ENCODE measurements at regions not wholly inside any gene's neighbourhood (a gene's known extent, or its start where the extent isn't known, plus 50 kb on each side); places are given as distances from the start of the nearest gene placed in this dataset.
A peak's percentile ranks its signal among the peaks of the same experiment; 100 is the strongest.
"Not testable (repeated sequence)": the region's sequence is repeated elsewhere in the genome, so short reads cannot be mapped to it uniquely, and the experiment has no call there.

GRCh38 chr16:88329726-88330700 lies 52.7 kb upstream of the ZNF469 start:
- Histone ChIP-seq H3K4me1 (peaks cover 0 to 10% (median 0%) of the 10 kb centered on the region in 9 donors), H3K4me3 (no peak overlapping the region), H3K9me3 (no peaks in the 10 kb centered on the region), H3K36me3 (no peaks in the 10 kb centered on the region), H3K27me3 (peaks cover 0 to 8% (median 0%) of the 10 kb centered on the region in 7 donors), H3K27ac (no peak overlapping the region)
- ATAC-seq (no peak), DNase-seq (no peak)
- WGBS, 2 donors: 88% methylated on average over 25 of the region's 25 CpGs
- no peak for TF ChIP-seq CTCF (IDR thresholded peaks at IDR 0.05)
- intact Hi-C loops (cut with DNase I): no loop called here

GRCh38 chr16:88330971-88331890 lies 51.5 kb upstream of the ZNF469 start:
- Histone ChIP-seq H3K4me1 (peaks cover 0 to 10% (median 0%) of the 10 kb centered on the region in 9 donors), H3K36me3 (no peaks in the 10 kb centered on the region), H3K27me3 (peaks cover 0 to 8% (median 0%) of the 10 kb centered on the region in 7 donors), H3K4me3 (no peak overlapping the region), H3K27ac (no peak overlapping the region), H3K9me3 (no peaks in the 10 kb centered on the region)
- TF ChIP-seq CTCF (IDR thresholded peaks at IDR 0.05): no peak
- WGBS, 2 donors: 96% methylated on average over 15 of the region's 15 CpGs
- DNase-seq: no peak
- intact Hi-C loops (cut with DNase I): no loop called here
- ATAC-seq: no peak

GRCh38 chr16:88331989-88332920 lies 50.5 kb upstream of the ZNF469 start:
- Histone ChIP-seq H3K4me1 (peaks cover 0 to 10% (median 0%) of the 10 kb centered on the region in 9 donors), H3K27me3 (peaks cover 0 to 8% (median 0%) of the 10 kb centered on the region in 7 donors), H3K4me3 (no peak overlapping the region), H3K36me3 (no peaks in the 10 kb centered on the region), H3K27ac (peak overlapping the region in 1 of 10 donors; percentile 24), H3K9me3 (no peaks in the 10 kb centered on the region)
- no peak for TF ChIP-seq CTCF (IDR thresholded peaks at IDR 0.05)
- intact Hi-C loops (cut with DNase I): no loop called here
- DNase-seq (no peak), ATAC-seq (peak in 3 of 8 donors; percentile 28 to 74 (median 42))
- 69 to 80% methylated on average over 23 of the region's 23 CpGs for WGBS, 2 donors

GRCh38 chr16:88332921-88333825 lies 49.6 kb upstream of the ZNF469 start:
- intact Hi-C loops (cut with DNase I); H3K4me3 ChIP-seq; DNase-seq; H3K36me3 ChIP-seq; H3K4me1 ChIP-seq; H3K9me3 ChIP-seq; ATAC-seq; H3K27me3 ChIP-seq: not testable (repeated sequence)
- 72 to 76% methylated on average over 24 to 26 of the region's 33 CpGs for WGBS, 2 donors
- peak overlapping the region in 1 of 10 donors; percentile 24 for H3K27ac ChIP-seq
